Activated B cell treated with CpG ODN at 0.5 μM for 24 hours (primary cell): ENCODE measurements at regions not wholly inside any gene's neighbourhood (a gene's known extent, or its start where the extent isn't known, plus 50 kb on each side); places are given as distances from the start of the nearest gene placed in this dataset.

ENCODE experiments used
- ATAC-seq: fragments of 200-7000 bp; cut with Tn5 transposase; one replicate; pipeline ENCODE4 v1.10.0; 2021; ENCODE audit warnings: low read depth, mild to moderate bottlenecking, moderate library complexity
- CTCF ChIA-PET: fragments of 350-600 bp; sonication (Branson Sonifier 250); formaldehyde crosslinking; loops from one replicate; lab custom pipeline; 2021; ENCODE audit warnings: antibody characterized with exemption; lab: Charles Lee
- POLR2A ChIA-PET: fragments of 350-600 bp; sonication (Branson Sonifier 250); formaldehyde crosslinking; loops from one replicate; lab custom pipeline; 2021; ENCODE audit warnings: antibody characterized with exemption; lab: Charles Lee
- DNase-seq: peaks from one replicate; pipeline ENCODE4 v3.0.0; 2022
- H3K27ac Mint-ChIP-seq: one replicate; pipeline ENCODE4 v1.8.0; 2020; ENCODE audit warnings: mixed read lengths
- H3K27me3 Mint-ChIP-seq: one replicate; pipeline ENCODE4 v1.8.0; 2021; ENCODE audit warnings: mixed read lengths
- H3K36me3 Mint-ChIP-seq: one replicate; pipeline ENCODE4 v1.8.0; 2021; ENCODE audit warnings: low read depth, mixed read lengths
- H3K4me1 Mint-ChIP-seq: one replicate; pipeline ENCODE4 v1.8.0; 2021; ENCODE audit warnings: mixed read lengths
- H3K4me3 Mint-ChIP-seq: one replicate; pipeline ENCODE4 v1.8.0; 2020; ENCODE audit warnings: mild to moderate bottlenecking, mixed read lengths
- H3K9me3 Mint-ChIP-seq: one replicate; pipeline ENCODE4 v1.8.0; 2020; ENCODE audit warnings: mixed read lengths
- intact Hi-C: fragments of 100-400 bp; cut with micrococcal nuclease; formaldehyde crosslinking; loops from one replicate; pipeline ENCODE4 v1.15.1; 2024
- TF ChIP-seq, protein P1 (sequence below): fragments of 200-600 bp; IDR thresholded peaks from one replicate; pipeline ENCODE4 v1.8.0; 2022; ENCODE audit warnings: antibody characterized with exemption, mild to moderate bottlenecking

DNA sequence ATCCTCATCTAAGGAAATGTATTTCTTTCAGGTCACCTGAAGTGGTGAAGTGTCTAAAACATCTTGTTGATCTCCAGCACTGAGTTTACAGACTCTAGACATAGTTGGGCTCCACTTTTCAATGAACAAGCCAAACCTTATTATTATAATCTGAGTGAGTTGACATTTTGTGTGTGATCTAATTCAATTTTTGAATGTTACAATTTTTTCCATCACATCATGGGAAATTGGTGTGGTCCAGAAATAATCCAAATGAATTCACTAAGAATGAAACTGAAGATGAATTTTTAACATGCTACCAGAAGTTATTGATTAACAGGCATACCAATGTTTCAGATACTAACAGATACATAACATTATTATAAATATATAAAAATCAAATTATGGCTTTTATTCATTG lies 75.6 kb upstream of the EFEMP1 start:
- H3K9me3 Mint-ChIP-seq: no peaks in the 10 kb centered on the region
- H3K4me1 Mint-ChIP-seq: no peaks in the 10 kb centered on the region
- ChIA-PET CTCF (no interaction called here), POLR2A (no interaction called here)
- peaks cover 7% of the 10 kb centered on the region for H3K27me3 Mint-ChIP-seq
- DNase-seq: no peak
- no peak overlapping the region for H3K4me3 Mint-ChIP-seq
- intact Hi-C loops: no loop called here
- ATAC-seq: no peak
- no peak overlapping the region for H3K27ac Mint-ChIP-seq
- no peaks in the 10 kb centered on the region for H3K36me3 Mint-ChIP-seq
- TF ChIP-seq, protein P1, sequence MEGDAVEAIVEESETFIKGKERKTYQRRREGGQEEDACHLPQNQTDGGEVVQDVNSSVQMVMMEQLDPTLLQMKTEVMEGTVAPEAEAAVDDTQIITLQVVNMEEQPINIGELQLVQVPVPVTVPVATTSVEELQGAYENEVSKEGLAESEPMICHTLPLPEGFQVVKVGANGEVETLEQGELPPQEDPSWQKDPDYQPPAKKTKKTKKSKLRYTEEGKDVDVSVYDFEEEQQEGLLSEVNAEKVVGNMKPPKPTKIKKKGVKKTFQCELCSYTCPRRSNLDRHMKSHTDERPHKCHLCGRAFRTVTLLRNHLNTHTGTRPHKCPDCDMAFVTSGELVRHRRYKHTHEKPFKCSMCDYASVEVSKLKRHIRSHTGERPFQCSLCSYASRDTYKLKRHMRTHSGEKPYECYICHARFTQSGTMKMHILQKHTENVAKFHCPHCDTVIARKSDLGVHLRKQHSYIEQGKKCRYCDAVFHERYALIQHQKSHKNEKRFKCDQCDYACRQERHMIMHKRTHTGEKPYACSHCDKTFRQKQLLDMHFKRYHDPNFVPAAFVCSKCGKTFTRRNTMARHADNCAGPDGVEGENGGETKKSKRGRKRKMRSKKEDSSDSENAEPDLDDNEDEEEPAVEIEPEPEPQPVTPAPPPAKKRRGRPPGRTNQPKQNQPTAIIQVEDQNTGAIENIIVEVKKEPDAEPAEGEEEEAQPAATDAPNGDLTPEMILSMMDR: no peak

DNA sequence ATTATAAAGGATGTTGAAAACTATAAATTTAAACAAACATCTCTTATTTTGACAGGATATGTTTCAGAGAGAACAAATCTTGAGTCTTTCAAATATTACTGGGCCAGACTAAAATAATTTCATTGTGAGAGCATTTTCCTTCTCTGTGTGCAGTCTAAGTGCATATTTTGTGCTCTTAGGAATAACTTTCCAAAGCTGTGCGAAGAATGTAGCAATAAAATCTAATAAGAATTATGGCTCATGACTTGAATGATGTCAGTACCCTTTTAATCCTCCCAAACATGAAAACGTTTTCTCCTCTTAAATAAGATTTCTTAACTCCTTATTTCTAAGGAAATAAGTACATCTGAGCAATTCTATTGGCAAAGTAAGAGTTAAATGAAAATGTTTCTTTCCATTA lies 76.2 kb upstream of the EFEMP1 start:
- intact Hi-C loops: no loop called here
- Mint-ChIP-seq H3K4me3 (no peak overlapping the region), H3K27ac (no peak overlapping the region), H3K27me3 (peaks cover 7% of the 10 kb centered on the region), H3K4me1 (no peaks in the 10 kb centered on the region), H3K36me3 (no peaks in the 10 kb centered on the region), H3K9me3 (no peaks in the 10 kb centered on the region)
- TF ChIP-seq, protein P1: no peak
- POLR2A ChIA-PET: no interaction called here
- ATAC-seq: no peak
- CTCF ChIA-PET: no interaction called here
- no peak for DNase-seq

DNA sequence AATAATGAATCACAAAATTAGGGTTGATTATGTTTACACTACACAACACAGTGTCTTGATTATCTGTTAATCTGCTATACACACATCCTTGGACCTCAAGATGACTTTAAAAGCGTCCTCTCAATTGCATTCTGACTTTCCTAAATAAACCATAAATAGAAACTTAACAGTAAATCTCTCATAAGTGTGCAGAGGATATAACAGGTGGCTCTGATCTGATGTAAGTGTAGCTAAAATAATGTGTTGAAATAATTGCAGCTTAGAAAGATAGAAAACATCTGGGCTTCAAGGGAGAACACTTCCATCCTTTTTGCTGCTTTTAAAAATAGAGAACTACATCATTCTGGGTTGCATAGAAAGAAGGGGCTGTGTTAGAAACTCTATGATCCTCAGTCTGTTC lies 78.4 kb upstream of the EFEMP1 start:
- no peak for ATAC-seq
- H3K36me3 Mint-ChIP-seq: no peaks in the 10 kb centered on the region
- H3K9me3 Mint-ChIP-seq: no peaks in the 10 kb centered on the region
- ChIA-PET CTCF (no interaction called here), POLR2A (no interaction called here)
- no peak overlapping the region for H3K27ac Mint-ChIP-seq
- intact Hi-C loops: no loop called here
- TF ChIP-seq, protein P1: no peak
- H3K4me3 Mint-ChIP-seq: no peak overlapping the region
- DNase-seq: no peak
- H3K4me1 Mint-ChIP-seq: no peaks in the 10 kb centered on the region
- H3K27me3 Mint-ChIP-seq: peaks cover 7% of the 10 kb centered on the region

- TF ChIP-seq, protein P1: no peak
These were observed 85.3 kb upstream of the EFEMP1 start for GRCh38 chr2:56008661-56009431.

DNA sequence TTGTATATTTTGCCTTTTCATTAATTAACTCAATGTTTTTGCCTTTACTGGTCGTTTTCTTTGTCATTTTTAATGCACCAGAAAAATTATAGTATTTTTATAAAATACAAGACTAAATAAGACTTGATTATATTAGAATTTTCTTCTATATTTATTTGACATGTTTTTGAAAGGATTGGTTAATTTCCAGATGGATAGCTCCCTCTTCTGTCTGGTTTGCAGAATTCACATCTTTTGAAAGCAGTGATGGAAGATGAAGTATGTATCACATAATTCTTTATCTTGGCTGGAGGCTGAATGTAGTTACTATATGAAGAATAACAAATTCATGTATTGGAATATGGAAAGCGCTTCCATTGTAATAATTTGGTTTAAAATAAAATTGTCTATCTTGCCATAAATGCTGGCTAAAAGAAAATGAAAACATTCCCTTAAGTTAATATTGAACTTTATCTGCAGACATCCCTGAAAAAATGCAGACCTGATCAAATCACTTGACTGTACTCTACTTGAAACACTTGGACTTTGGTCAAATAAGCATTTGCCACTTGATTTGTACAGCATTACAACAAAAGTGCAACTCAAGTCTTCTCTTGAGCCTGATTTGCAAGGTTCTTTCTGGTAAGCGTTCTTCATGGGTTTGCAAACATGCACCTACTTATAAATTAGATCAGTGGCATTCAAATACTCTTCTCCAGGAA lies 86.3 kb upstream of the EFEMP1 start:
- H3K27ac Mint-ChIP-seq: no peak overlapping the region
- POLR2A ChIA-PET: no interaction called here
- intact Hi-C loops: loop anchor here (1.0 kb wide), 1 partner anchor 292 kb away; no protein-coding TSS in a partner anchor
- no peaks in the 10 kb centered on the region for H3K4me1 Mint-ChIP-seq
- DNase-seq (no peak), ATAC-seq (no peak)
- TF ChIP-seq, protein P1: no peak
- CTCF ChIA-PET: no interaction called here
- H3K9me3 Mint-ChIP-seq: no peaks in the 10 kb centered on the region
- no peak overlapping the region for H3K4me3 Mint-ChIP-seq
- no peaks in the 10 kb centered on the region for H3K36me3 Mint-ChIP-seq
- peaks cover 3% of the 10 kb centered on the region for H3K27me3 Mint-ChIP-seq

More at GRCh38 chr2:56008661-56009431, 85.3 kb upstream of the EFEMP1 start:
- ATAC-seq: no peak
- Mint-ChIP-seq H3K4me1 (no peaks in the 10 kb centered on the region), H3K27ac (no peak overlapping the region), H3K9me3 (no peaks in the 10 kb centered on the region), H3K27me3 (peaks cover 3% of the 10 kb centered on the region), H3K4me3 (no peak overlapping the region), H3K36me3 (no peaks in the 10 kb centered on the region)
- CTCF ChIA-PET: no interaction called here
- DNase-seq: no peak
- intact Hi-C loops: loop anchor here (1.0 kb wide), 1 partner anchor 291 kb away; no protein-coding TSS in a partner anchor
- POLR2A ChIA-PET: no interaction called here
